ENCODE measurements at regions not wholly inside any gene's neighbourhood (a gene's known extent, or its start where the extent isn't known, plus 50 kb on each side); places are given as distances from the start of the nearest gene placed in this dataset.
"Not testable (repeated sequence)": the region's sequence is repeated elsewhere in the genome, so short reads cannot be mapped to it uniquely, and the experiment has no call there.

- no peak for FAIRE-seq
These were observed 278.8 kb downstream of the AMY1C start for GRCh38 chr1:104028416-104029035.

- FAIRE-seq, result no peak
These were observed 279.8 kb downstream of the AMY1C start for GRCh38 chr1:104029456-104029970.

GRCh38 chr1:104056786-104057185 is 307.1 kb downstream of the AMY1C start:
- no peak for FAIRE-seq

- not testable (repeated sequence) for FAIRE-seq
These were observed 307.7 kb downstream of the AMY1C start for GRCh38 chr1:104057219-104057898.

- not testable (repeated sequence) for FAIRE-seq
These were observed 311.9 kb downstream of the AMY1C start for GRCh38 chr1:104061637-104062036.

GRCh38 chr1:104064399-104064798 is 314.7 kb downstream of the AMY1C start:
- FAIRE-seq, result no peak

GRCh38 chr1:104072915-104073371 is 323.2 kb downstream of the AMY1C start:
- FAIRE-seq, result no peak

GRCh38 chr1:104073463-104073902 is 323.8 kb downstream of the AMY1C start:
- no peak for FAIRE-seq

GRCh38 chr1:104082221-104082620 is 332.5 kb downstream of the AMY1C start:
- FAIRE-seq, result no peak

- FAIRE-seq, result no peak
These were observed 334.7 kb downstream of the AMY1C start for GRCh38 chr1:104084380-104084779.

- FAIRE-seq, result no peak
These were observed 343.0 kb downstream of the AMY1C start for GRCh38 chr1:104092698-104093097.

GRCh38 chr1:104098837-104099236 is 349.1 kb downstream of the AMY1C start:
- FAIRE-seq, result no peak

GRCh38 chr1:104100115-104100514 is 350.4 kb downstream of the AMY1C start:
- no peak for FAIRE-seq

- FAIRE-seq, result no peak
These were observed 355.8 kb downstream of the AMY1C start for GRCh38 chr1:104105465-104105864.

- FAIRE-seq, result peak; percentile 82
These were observed 370.8 kb downstream of the AMY1C start for GRCh38 chr1:104120525-104120924.

GRCh38 chr1:104121271-104121670 is 371.6 kb downstream of the AMY1C start:
- FAIRE-seq, result no peak

GRCh38 chr1:104125266-104125665 is 375.6 kb downstream of the AMY1C start:
- no peak for FAIRE-seq

GRCh38 chr1:104125970-104126369 is 376.3 kb downstream of the AMY1C start:
- FAIRE-seq, result no peak

GRCh38 chr1:104132382-104132973 is 382.8 kb downstream of the AMY1C start:
- FAIRE-seq, result peak; percentile 27

GRCh38 chr1:104135036-104135435 is 385.3 kb downstream of the AMY1C start:
- FAIRE-seq, result not testable (repeated sequence)

GRCh38 chr1:104136621-104137020 is 386.9 kb downstream of the AMY1C start:
- no peak for FAIRE-seq

GRCh38 chr1:104156738-104157137 is 407.0 kb downstream of the AMY1C start:
- FAIRE-seq, result no peak

- FAIRE-seq, result no peak
These were observed 414.3 kb downstream of the AMY1C start for GRCh38 chr1:104163912-104164476.
